GM12874 (cell line): ENCODE measurements at regions not wholly inside any gene's neighbourhood (a gene's known extent, or its start where the extent isn't known, plus 50 kb on each side); places are given as distances from the start of the nearest gene placed in this dataset.

ENCODE experiments used
- CTCF ChIP-seq: IDR thresholded peaks from 2 replicates; pipeline ENCODE4 v1.5.1; 2011; ENCODE audit warnings: low read depth, mild to moderate bottlenecking, control low read depth, low read length, moderate library complexity; ENCODE audit not compliant: insufficient read depth

- no peak for TF ChIP-seq CTCF
These were observed 149.3 kb upstream of the CCNH start for GRCh38 chr5:87562068-87562467.

- no peak for TF ChIP-seq CTCF
These were observed 147.8 kb upstream of the CCNH start for GRCh38 chr5:87560528-87560927.

GRCh38 chr5:87551911-87552310, 139.2 kb upstream of the CCNH start:
- no peak for TF ChIP-seq CTCF

- TF ChIP-seq CTCF: no peak
These were observed 128.9 kb upstream of the CCNH start for GRCh38 chr5:87541676-87542075.

GRCh38 chr5:87541033-87541432, 128.3 kb upstream of the CCNH start:
- no peak for TF ChIP-seq CTCF

- no peak for TF ChIP-seq CTCF
These were observed 127.1 kb upstream of the CCNH start for GRCh38 chr5:87539839-87540238.

- TF ChIP-seq CTCF: no peak
These were observed 123.6 kb upstream of the CCNH start for GRCh38 chr5:87536365-87536764.

GRCh38 chr5:87535706-87536105, 123.0 kb upstream of the CCNH start:
- TF ChIP-seq CTCF: no peak
